Gastroesophageal sphincter (tissue), 4 donors: ENCODE measurements at regions not wholly inside any gene's neighbourhood (a gene's known extent, or its start where the extent isn't known, plus 50 kb on each side); places are given as distances from the start of the nearest gene placed in this dataset.
"Not testable (repeated sequence)": the region's sequence is repeated elsewhere in the genome, so short reads cannot be mapped to it uniquely, and the experiment has no call there.

Experiments used
- ATAC-seq: fragments of 150-250 bp; one replicate; pipeline ENCODE4 v1.9.1; 2016; ENCODE audit warnings: mild to moderate bottlenecking, moderate library complexity
- H3K27ac ChIP-seq, 4 donors: fragments of 200-600 bp; sonication (generic) in 3 of 4; 1 replicate in 3 of 4; 2 replicates in 1 of 4; pipeline ENCODE4 v1.5.1; 2016 to 2019
- H3K27me3 ChIP-seq: fragments of 200-600 bp; sonication (generic); one replicate; pipeline ENCODE4 v1.5.1; 2019
- H3K36me3 ChIP-seq, 2 donors: fragments of 200-600 bp; sonication (generic); one replicate each; pipeline ENCODE4 v1.5.1; 2019; ENCODE audit warnings: control low read depth in 1 of 2
- H3K4me1 ChIP-seq, 3 donors: fragments of 200-600 bp; sonication (generic); 1 replicate in 2 of 3; 2 replicates in 1 of 3; pipeline ENCODE4 v1.5.1; 2016 to 2019; ENCODE audit warnings: control low read depth in 2 of 3
- H3K4me3 ChIP-seq, 2 donors: fragments of 200-600 bp; sonication (generic); one replicate each; pipeline ENCODE4 v1.5.1; 2019; ENCODE audit warnings: mild to moderate bottlenecking in 1 of 2, moderate library complexity in 1 of 2
- H3K9me3 ChIP-seq, 3 donors: fragments of 200-600 bp; sonication (generic); one replicate each; pipeline ENCODE4 v1.5.1; 2017 to 2019; ENCODE audit warnings: control low read depth in 2 of 3
- EP300 ChIP-seq: sonication (generic); formaldehyde crosslinking; IDR thresholded peaks from one replicate; pipeline ENCODE4 v1.6.1; 2017; ENCODE audit warnings: antibody characterized with exemption, mild to moderate bottlenecking
- POLR2A ChIP-seq, 2 donors: fragments of 450-650 bp; IDR thresholded peaks; one replicate each; pipeline ENCODE4 v1.6.1; 2017; ENCODE audit warnings: antibody characterized with exemption in 2 of 2, mild to moderate bottlenecking in 2 of 2, moderate library complexity in 1 of 2
- POLR2AphosphoS5 ChIP-seq: sonication (generic); formaldehyde crosslinking; IDR thresholded peaks from one replicate; pipeline ENCODE4 v1.6.1; 2017; ENCODE audit warnings: antibody characterized with exemption
- WGBS, 2 donors: methylation state at CpG; one replicate each; pipeline ENCODE4 v1.1.5; 2018; ENCODE audit warnings: low coverage in 1 of 2; 5-methylcytosine and 5-hydroxymethylcytosine counted together
- TF ChIP-seq, protein P1 (sequence below), 4 experiments: fragments of 200-600 bp in 2 of 4; fragments of 450-650 bp in 2 of 4; sonication (generic) in 1 of 4; IDR thresholded peaks; one replicate each; pipeline ENCODE4 v1.5.1; 2017 to 2019; ENCODE audit warnings: antibody characterized with exemption in 4 of 4, mild to moderate bottlenecking in 2 of 4, moderate library complexity in 2 of 4

DNA sequence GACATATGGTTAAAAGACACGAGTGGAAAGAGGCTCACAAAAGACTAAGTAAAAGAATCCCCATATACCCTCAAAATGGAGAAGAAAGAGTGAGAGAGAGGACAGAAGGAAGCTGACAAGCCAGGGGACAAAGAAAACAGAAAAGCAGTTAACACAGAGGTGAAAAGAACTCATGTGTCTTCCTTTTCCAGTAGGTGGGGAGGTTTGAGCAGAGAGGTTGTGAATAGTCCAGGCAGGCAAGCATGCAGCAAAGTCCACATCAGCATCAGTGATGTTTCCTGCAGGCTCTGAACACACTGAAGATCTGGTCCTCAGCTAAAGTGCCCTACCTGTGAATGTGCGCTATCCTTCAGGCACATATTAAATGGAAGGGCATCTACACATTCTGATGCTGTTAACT lies 196.5 kb upstream of the IRAK1BP1 start:
- no peaks in the 10 kb centered on the region for H3K36me3 ChIP-seq
- H3K27me3 ChIP-seq, result no peaks in the 10 kb centered on the region
- no peak overlapping the region for H3K4me3 ChIP-seq
- no peak for ATAC-seq
- no peaks in the 10 kb centered on the region for H3K4me1 ChIP-seq
- H3K27ac ChIP-seq, result no peak overlapping the region
- 54 to 67% methylated on average over 2 of the region's 2 CpGs for WGBS, 2 donors
- TF ChIP-seq POLR2A (IDR thresholded peaks at IDR 0.05) (no peak), POLR2AphosphoS5 (no peak), EP300 (no peak)
- TF ChIP-seq, protein P1, sequence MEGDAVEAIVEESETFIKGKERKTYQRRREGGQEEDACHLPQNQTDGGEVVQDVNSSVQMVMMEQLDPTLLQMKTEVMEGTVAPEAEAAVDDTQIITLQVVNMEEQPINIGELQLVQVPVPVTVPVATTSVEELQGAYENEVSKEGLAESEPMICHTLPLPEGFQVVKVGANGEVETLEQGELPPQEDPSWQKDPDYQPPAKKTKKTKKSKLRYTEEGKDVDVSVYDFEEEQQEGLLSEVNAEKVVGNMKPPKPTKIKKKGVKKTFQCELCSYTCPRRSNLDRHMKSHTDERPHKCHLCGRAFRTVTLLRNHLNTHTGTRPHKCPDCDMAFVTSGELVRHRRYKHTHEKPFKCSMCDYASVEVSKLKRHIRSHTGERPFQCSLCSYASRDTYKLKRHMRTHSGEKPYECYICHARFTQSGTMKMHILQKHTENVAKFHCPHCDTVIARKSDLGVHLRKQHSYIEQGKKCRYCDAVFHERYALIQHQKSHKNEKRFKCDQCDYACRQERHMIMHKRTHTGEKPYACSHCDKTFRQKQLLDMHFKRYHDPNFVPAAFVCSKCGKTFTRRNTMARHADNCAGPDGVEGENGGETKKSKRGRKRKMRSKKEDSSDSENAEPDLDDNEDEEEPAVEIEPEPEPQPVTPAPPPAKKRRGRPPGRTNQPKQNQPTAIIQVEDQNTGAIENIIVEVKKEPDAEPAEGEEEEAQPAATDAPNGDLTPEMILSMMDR (IDR thresholded peaks at IDR 0.05), result no peak
- H3K9me3 ChIP-seq, result peaks cover 0 to 3% (median 0%) of the 10 kb centered on the region in 3 donors

DNA sequence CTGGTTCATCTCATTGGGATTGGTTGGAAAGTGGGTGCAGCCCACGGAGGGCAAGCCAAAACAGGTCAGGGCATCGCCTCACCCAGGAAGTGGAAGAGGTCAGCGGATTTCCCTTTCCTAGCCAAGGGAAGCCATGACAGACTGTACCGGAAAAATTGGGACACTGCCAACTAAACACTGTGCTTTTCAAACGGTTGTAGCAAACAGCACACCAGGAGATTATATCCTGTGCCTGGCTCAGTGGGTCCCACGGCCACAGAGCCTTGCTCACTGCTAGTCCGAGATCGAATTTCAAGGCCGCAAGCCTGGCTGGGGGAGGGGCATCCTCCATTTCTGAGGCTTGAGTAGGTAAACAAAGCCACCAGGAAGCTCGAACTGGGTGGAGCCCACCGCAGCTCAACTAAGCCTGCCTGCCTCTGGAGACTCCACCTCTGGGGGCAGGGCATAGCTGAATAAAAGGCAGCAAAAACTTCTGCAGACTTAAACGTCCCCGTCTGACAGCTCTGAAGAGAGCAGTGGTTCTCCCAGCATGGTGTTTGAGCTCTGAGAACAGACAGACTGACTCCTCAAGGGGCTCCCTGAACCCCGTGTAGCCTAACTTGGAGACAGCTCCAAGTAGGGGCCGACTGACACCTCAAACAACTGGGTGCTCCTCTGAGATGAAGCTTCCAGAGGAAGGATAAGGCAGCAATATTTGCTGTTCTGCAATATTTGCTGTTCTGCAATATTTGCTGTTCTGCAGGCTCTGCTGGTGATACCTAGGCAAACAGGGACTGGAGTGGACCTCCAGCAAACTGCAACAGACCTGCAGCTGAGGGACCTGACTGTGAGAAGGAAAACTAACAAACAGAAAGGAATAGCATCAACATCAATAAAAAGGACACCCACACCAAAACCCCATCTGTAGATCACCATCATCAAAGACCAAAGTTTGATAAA lies 191.0 kb upstream of the IRAK1BP1 start:
- ATAC-seq, H3K27me3 ChIP-seq, H3K4me1 ChIP-seq, H3K27ac ChIP-seq, H3K36me3 ChIP-seq, H3K4me3 ChIP-seq: not testable (repeated sequence)
- H3K9me3 ChIP-seq, result peaks cover 0 to 15% (median 0%) of the 10 kb centered on the region in 3 donors
- 77 to 80% methylated on average over 7 to 9 of the region's 15 CpGs for WGBS, 2 donors

DNA sequence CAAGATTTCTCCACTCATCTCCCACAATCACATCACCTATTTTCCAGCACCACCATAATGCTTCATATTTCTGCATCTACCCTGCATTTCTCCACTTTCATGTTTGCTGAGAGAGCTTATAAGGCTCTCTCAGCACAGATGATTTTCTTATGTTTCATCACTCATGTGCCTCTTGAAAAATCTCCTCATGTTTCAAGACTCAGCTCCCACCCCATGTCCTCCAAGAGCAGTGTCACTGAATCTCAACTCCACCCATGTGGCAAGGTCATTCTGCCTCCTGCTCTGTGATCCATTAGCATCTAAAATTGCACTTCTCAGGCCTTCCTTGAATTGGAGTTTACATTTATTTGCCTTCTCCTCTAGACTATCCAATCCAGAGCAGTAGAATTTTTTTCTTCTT lies 178.7 kb upstream of the IRAK1BP1 start:
- H3K27me3 ChIP-seq, result no peaks in the 10 kb centered on the region
- H3K4me1 ChIP-seq, result no peaks in the 10 kb centered on the region
- TF ChIP-seq POLR2A (IDR thresholded peaks at IDR 0.05), result no peak
- no peak for TF ChIP-seq EP300
- TF ChIP-seq, protein P1 (IDR thresholded peaks at IDR 0.05), result no peak
- TF ChIP-seq POLR2AphosphoS5, result no peak
- H3K36me3 ChIP-seq, result no peaks in the 10 kb centered on the region
- H3K27ac ChIP-seq, result no peak overlapping the region
- ATAC-seq, result no peak
- no peaks in the 10 kb centered on the region for H3K9me3 ChIP-seq
- H3K4me3 ChIP-seq, result no peak overlapping the region

DNA sequence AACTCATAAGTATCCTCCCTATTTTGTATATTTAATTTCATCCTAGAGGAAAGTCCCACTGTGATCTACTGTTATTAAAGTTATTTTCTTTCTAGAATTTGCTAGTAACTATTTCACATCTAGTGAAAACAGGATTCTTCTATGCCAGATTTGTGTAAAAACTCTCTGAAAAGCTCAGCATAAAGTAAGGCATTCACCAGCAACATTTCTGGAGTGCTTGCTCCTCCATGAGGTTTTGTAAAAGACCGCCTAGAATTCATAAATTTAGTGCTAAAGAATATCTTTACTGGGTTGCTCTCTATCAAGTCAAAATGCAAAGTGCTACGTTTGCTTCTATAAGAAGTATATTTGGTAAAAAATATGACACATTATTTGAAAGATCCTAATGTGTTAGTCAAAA lies 173.5 kb upstream of the IRAK1BP1 start:
- TF ChIP-seq, protein P1 (IDR thresholded peaks at IDR 0.05), result no peak
- H3K9me3 ChIP-seq, result no peaks in the 10 kb centered on the region
- no peaks in the 10 kb centered on the region for H3K27me3 ChIP-seq
- H3K27ac ChIP-seq, result no peak overlapping the region
- WGBS, 2 donors, result 63 to 74% methylated on average over 2 of the region's 2 CpGs
- no peaks in the 10 kb centered on the region for H3K4me1 ChIP-seq
- no peaks in the 10 kb centered on the region for H3K36me3 ChIP-seq
- no peak for ATAC-seq
- no peak overlapping the region for H3K4me3 ChIP-seq

DNA sequence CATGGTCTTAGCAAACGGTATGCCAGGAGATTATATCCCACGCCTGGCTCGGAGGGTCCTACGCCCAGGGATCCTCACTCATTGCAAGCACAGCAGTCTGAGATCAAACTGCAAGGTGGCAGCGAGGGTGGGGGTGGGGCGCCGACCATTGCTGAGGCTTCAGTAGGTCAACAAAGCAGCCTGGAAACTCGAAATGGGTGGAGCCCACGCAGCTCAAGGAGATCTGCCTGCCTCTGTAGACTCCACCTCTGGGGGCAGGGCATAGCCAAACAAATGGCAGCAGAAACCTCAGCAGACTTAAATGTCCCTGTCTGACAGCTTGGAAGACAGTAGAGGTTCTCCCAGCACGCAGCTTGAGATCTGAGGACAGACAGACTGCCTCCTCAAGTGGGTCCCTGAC lies 172.7 kb upstream of the IRAK1BP1 start:
- not testable (repeated sequence) for H3K9me3 ChIP-seq, ATAC-seq, H3K4me1 ChIP-seq, H3K36me3 ChIP-seq, H3K4me3 ChIP-seq, H3K27me3 ChIP-seq, H3K27ac ChIP-seq
- 100% methylated on average over 1 of the region's 10 CpGs; no CpG with 5 or more reads in 1 of the 2 donors for WGBS, 2 donors

DNA sequence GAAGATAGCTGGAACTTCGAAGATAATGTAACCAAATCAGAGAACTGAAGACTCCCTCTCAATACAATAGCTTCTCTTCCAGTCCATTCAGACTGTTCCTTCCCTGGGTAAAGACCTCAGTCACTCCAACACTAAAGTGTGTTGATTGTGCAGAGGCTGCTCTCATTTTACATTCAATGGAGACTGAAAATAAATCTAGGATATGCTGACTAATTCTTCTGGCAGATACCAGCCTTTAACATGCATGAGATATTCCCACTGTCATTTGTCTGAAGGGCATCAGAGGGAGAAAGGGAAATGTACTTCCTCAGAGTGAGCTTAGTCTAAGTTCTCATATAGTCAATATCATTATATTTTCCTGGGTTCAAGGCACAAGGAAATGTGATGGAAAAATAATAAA lies 166.4 kb upstream of the IRAK1BP1 start:
- no peak overlapping the region for H3K4me3 ChIP-seq
- no peak for ATAC-seq
- TF ChIP-seq EP300 (no peak), POLR2AphosphoS5 (no peak), POLR2A (IDR thresholded peaks at IDR 0.05) (no peak)
- TF ChIP-seq, protein P1 (IDR thresholded peaks at IDR 0.05), result no peak
- no peaks in the 10 kb centered on the region for H3K27me3 ChIP-seq
- H3K36me3 ChIP-seq, result no peaks in the 10 kb centered on the region
- no peak overlapping the region for H3K27ac ChIP-seq
- H3K9me3 ChIP-seq, result no peaks in the 10 kb centered on the region
- WGBS, 2 donors, result 50 to 75% methylated on average over 1 of the region's 1 CpG
- H3K4me1 ChIP-seq, result no peaks in the 10 kb centered on the region
